ENCODE measurements at regions not wholly inside any gene's neighbourhood (a gene's known extent, or its start where the extent isn't known, plus 50 kb on each side); places are given as distances from the start of the nearest gene placed in this dataset.
"Not testable (repeated sequence)": the region's sequence is repeated elsewhere in the genome, so short reads cannot be mapped to it uniquely, and the experiment has no call there.

GRCh38 chr15:98085003-98085639 lies 124.6 kb downstream of the ARRDC4 start:
- peak; percentile 61 for DNase-seq
- Mint-ChIP-seq H3K9me3 (ENCODE audit: low read depth, unreplicated experiment) (peaks cover 5% of the 10 kb centered on the region), H3K4me1 (ENCODE audit: low read depth, unreplicated experiment) (no peaks in the 10 kb centered on the region), H3K36me3 (ENCODE audit: insufficient read depth, unreplicated experiment) (no peaks in the 10 kb centered on the region), H3K27me3 (ENCODE audit: unreplicated experiment) (no peaks in the 10 kb centered on the region), H3K4me3 (ENCODE audit: low read depth, unreplicated experiment) (no peak overlapping the region), H3K27ac (ENCODE audit: unreplicated experiment) (no peak overlapping the region)
- no TSS peak for BruUV-seq (replicated peaks)
- CTCF ChIA-PET = interaction anchor here (0.8 to 1.6 kb wide), 3 partner anchors 93 to 210 kb away, joined by 3 read pairs; no protein-coding TSS in a partner anchor
- intact Hi-C loops (cut with micrococcal nuclease; ENCODE audit: unreplicated experiment) = loop anchor here (1.0 to 5.0 kb wide), 4 partner anchors 90 to 181 kb away; no protein-coding TSS in a partner anchor
- peak; percentile 35 for TF ChIP-seq CTCF (IDR thresholded peaks at IDR 0.05; ENCODE audit: unreplicated experiment)

GRCh38 chr15:98088307-98088945 lies 127.9 kb downstream of the ARRDC4 start:
- H3K4me3 Mint-ChIP-seq (ENCODE audit: low read depth, unreplicated experiment); H3K9me3 Mint-ChIP-seq (ENCODE audit: low read depth, unreplicated experiment); H3K4me1 Mint-ChIP-seq (ENCODE audit: low read depth, unreplicated experiment); BruUV-seq (replicated peaks); H3K27me3 Mint-ChIP-seq (ENCODE audit: unreplicated experiment); H3K36me3 Mint-ChIP-seq (ENCODE audit: insufficient read depth, unreplicated experiment); DNase-seq; H3K27ac Mint-ChIP-seq (ENCODE audit: unreplicated experiment): not testable (repeated sequence)
- intact Hi-C loops (cut with micrococcal nuclease; ENCODE audit: unreplicated experiment) = loop anchor here (5.0 kb wide), 1 partner anchor 89 kb away; no protein-coding TSS in a partner anchor
- CTCF ChIA-PET = interaction anchor here (1.7 kb wide), 1 partner anchor 92 kb away, joined by 3 read pairs; no protein-coding TSS in a partner anchor

GRCh38 chr15:98089352-98089751 lies 128.8 kb downstream of the ARRDC4 start:
- not testable (repeated sequence) for BruUV-seq (replicated peaks)

GRCh38 chr15:98097986-98098385 lies 137.5 kb downstream of the ARRDC4 start:
- H3K36me3 Mint-ChIP-seq (ENCODE audit: insufficient read depth, unreplicated experiment); H3K4me1 Mint-ChIP-seq (ENCODE audit: low read depth, unreplicated experiment); intact Hi-C loops (cut with micrococcal nuclease; ENCODE audit: unreplicated experiment); H3K27ac Mint-ChIP-seq (ENCODE audit: unreplicated experiment); H3K4me3 Mint-ChIP-seq (ENCODE audit: low read depth, unreplicated experiment); DNase-seq; BruUV-seq (replicated peaks); H3K27me3 Mint-ChIP-seq (ENCODE audit: unreplicated experiment); H3K9me3 Mint-ChIP-seq (ENCODE audit: low read depth, unreplicated experiment): not testable (repeated sequence)
- CTCF ChIA-PET = interaction anchor here (0.6 kb wide), 1 partner anchor 211 kb away, joined by 3 read pairs; no protein-coding TSS in a partner anchor

More at GRCh38 chr15:98089352-98089751, 128.8 kb downstream of the ARRDC4 start:
- DNase-seq; H3K4me3 Mint-ChIP-seq (ENCODE audit: low read depth, unreplicated experiment); H3K27ac Mint-ChIP-seq (ENCODE audit: unreplicated experiment); CTCF ChIA-PET; H3K36me3 Mint-ChIP-seq (ENCODE audit: insufficient read depth, unreplicated experiment); H3K27me3 Mint-ChIP-seq (ENCODE audit: unreplicated experiment); H3K4me1 Mint-ChIP-seq (ENCODE audit: low read depth, unreplicated experiment); H3K9me3 Mint-ChIP-seq (ENCODE audit: low read depth, unreplicated experiment): not testable (repeated sequence)
- intact Hi-C loops (cut with micrococcal nuclease; ENCODE audit: unreplicated experiment) = loop anchor here (5.0 kb wide), 1 partner anchor 88 kb away; no protein-coding TSS in a partner anchor

DNA sequence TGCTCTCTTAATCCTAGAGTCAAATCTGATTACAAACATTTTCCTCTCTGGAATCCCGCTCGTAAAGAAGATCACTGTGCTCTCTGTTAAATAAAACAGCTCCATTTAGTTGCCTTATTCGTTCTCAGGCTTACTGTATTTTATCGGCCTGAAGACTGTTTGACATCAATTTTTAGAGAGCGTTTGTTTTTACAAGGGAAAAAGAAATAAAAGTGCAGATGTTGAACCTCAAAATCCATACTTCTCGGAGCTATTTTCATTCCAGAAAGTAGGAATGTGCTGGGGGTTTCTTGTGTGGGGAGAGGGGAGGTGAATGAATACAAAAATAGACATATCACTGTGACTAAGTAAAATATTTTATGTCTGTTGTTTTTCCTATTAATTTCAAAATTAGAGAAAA lies 140.1 kb downstream of the ARRDC4 start:
- BruUV-seq (replicated peaks); H3K4me1 Mint-ChIP-seq (ENCODE audit: low read depth, unreplicated experiment); CTCF ChIA-PET; H3K27me3 Mint-ChIP-seq (ENCODE audit: unreplicated experiment); H3K9me3 Mint-ChIP-seq (ENCODE audit: low read depth, unreplicated experiment); H3K27ac Mint-ChIP-seq (ENCODE audit: unreplicated experiment); H3K36me3 Mint-ChIP-seq (ENCODE audit: insufficient read depth, unreplicated experiment); H3K4me3 Mint-ChIP-seq (ENCODE audit: low read depth, unreplicated experiment); intact Hi-C loops (cut with micrococcal nuclease; ENCODE audit: unreplicated experiment); DNase-seq: not testable (repeated sequence)

- CTCF ChIA-PET = no interaction called here
- BruUV-seq (replicated peaks) = no TSS peak
- Mint-ChIP-seq H3K27me3 (ENCODE audit: unreplicated experiment) (no peaks in the 10 kb centered on the region), H3K4me1 (ENCODE audit: low read depth, unreplicated experiment) (no peaks in the 10 kb centered on the region), H3K4me3 (ENCODE audit: low read depth, unreplicated experiment) (no peak overlapping the region), H3K27ac (ENCODE audit: unreplicated experiment) (no peak overlapping the region), H3K9me3 (ENCODE audit: low read depth, unreplicated experiment) (no peaks in the 10 kb centered on the region), H3K36me3 (ENCODE audit: insufficient read depth, unreplicated experiment) (no peaks in the 10 kb centered on the region)
- intact Hi-C loops (cut with micrococcal nuclease; ENCODE audit: unreplicated experiment) = no loop called here
- no peak for DNase-seq
- TF ChIP-seq CTCF (IDR thresholded peaks at IDR 0.05; ENCODE audit: unreplicated experiment) = no peak
Measured at GRCh38 chr15:98103570-98103969, 143.1 kb downstream of the ARRDC4 start.

DNA sequence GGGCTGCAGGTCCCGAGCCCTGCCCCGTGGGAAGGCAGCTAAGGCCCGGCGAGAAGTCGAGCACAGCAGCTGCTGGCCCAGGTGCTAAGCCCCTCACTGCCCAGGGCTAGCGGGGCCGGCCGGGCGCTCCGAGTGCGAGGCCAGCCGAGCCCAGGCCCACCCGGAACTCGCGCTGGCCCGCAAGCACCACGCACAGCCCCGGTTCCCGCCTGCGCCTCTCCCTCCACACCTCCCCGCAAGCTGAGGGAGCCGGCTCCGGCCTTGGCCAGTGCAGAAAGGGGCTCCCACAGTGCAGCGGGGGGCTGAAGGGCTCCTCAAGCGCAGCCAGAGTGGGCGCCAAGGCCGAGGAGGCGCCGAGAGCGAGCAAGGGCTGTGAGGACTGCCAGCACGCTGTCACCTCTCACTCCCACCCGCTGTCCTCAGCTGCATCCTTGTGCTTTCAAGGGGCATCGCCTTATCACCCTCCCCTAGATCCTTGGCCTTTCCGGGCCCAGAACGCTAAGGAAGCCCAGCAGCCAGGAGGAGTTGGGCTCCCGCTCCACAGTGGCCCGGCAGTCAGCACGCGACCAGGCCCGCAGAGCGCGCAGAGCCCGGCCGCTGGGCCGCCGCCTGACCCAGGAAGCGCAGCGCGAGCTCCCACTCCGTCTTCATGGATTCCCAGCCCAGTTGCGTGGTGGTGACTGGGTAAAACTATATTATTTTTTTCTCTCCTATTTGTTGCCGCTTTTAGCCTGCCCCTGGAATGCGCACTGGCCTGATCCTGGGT lies 144.1 kb downstream of the ARRDC4 start:
- DNase-seq; H3K27me3 Mint-ChIP-seq (ENCODE audit: unreplicated experiment); BruUV-seq (replicated peaks); H3K27ac Mint-ChIP-seq (ENCODE audit: unreplicated experiment); H3K9me3 Mint-ChIP-seq (ENCODE audit: low read depth, unreplicated experiment); intact Hi-C loops (cut with micrococcal nuclease; ENCODE audit: unreplicated experiment); H3K36me3 Mint-ChIP-seq (ENCODE audit: insufficient read depth, unreplicated experiment); H3K4me3 Mint-ChIP-seq (ENCODE audit: low read depth, unreplicated experiment); H3K4me1 Mint-ChIP-seq (ENCODE audit: low read depth, unreplicated experiment): not testable (repeated sequence)
- CTCF ChIA-PET = interaction anchor here (0.6 kb wide), 1 partner anchor 349 kb away, joined by 3 read pairs; no protein-coding TSS in a partner anchor
